Stimulated activated CD8-positive, alpha-beta memory T cell treated with anti-CD3 and anti-CD28 coated beads, Interleukin-12 subunit alpha, Interleukin-12 subunit beta, amount 100 ng/mL, for 24 hours (primary cell): ENCODE measurements at regions not wholly inside any gene's neighbourhood (a gene's known extent, or its start where the extent isn't known, plus 50 kb on each side); places are given as distances from the start of the nearest gene placed in this dataset.
"Not testable (repeated sequence)": the region's sequence is repeated elsewhere in the genome, so short reads cannot be mapped to it uniquely, and the experiment has no call there.

Experiments used
- DNase-seq: peaks from one replicate; pipeline ENCODE4 v3.0.0-alpha.2; 2020; ENCODE audit errors: extremely low read depth

DNA sequence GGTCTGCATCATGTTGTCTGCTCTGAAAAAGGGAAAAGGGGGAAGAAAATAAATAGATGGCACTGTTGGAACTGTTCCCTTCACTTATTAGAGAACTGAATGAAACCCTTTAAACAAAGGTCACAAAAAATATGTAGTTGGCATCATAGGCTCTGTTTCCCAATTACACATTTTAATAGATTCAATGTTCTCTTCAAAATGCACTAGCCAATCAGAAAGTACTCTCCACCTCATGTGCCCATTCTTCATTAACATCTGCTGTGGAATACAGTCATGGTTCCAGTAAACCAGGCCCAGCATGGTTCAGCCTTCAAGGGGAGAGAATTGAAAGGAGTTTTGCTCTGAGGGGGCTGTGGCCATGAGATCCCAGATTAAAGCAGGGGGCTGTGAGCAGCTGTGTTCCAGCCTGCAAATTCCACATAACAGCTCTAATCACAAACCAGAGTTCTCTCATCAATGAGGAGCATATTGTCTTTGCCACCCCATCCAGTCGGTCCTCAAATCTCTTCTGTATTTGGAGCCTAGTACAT, 165.9 kb upstream of the CREB1 start:
- no peak for DNase-seq

DNA sequence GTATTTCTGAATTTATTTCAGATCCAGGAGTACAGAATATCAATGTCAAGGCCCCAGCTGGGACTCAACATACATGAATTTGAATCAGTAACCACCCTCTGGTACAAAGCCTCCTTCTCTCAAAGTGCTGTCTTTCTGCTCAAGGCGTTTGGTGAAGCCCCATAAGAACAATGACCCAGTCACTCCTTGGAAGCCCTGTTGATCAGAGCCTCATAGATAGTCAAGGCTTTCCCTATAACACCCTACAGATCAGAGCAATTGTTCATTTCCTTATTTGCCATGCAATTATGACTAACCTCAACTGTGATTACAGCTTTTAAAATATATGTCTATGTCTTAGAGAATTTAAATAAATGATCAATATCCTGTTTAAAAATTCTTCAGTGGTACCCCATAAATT, 159.1 kb upstream of the CREB1 start:
- no peak for DNase-seq

DNA sequence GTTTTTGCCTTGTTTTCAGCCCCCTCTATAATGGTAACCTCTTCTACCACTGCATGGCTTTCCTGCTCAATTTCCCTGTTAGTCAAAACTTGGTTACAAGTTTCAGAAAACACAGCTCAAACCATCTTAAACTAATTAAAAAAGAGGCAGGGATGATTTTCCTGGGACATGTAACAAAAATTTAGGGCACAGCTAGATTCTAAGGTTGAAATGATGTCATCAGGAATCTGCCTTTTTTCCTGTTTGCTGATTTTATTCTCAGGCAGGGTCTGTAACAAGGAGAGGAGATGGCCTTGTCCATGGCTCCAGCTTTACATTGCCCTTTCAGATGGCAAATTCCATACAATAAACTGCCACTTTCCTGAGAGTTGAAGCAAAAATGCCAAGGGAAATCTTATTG, 157.9 kb upstream of the CREB1 start:
- DNase-seq = no peak

DNA sequence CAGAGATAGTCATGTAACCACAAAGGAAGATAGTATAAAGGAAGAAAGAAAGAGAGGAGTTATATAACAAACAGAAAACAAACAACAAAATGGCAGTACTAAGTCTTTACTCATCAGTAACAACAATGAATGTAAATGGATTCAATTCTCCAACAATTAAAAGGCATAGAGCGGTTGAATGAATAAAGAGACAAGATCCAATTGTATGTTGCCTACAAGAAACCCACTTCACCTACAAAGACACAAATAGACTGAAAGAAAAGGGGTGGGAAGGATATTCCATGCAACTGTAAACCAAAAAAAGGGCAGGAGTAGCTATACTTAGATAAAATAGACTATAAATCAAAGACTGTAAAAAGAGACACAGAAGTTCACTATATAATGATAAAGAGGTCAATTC, 157.3 kb upstream of the CREB1 start:
- no peak for DNase-seq

DNA sequence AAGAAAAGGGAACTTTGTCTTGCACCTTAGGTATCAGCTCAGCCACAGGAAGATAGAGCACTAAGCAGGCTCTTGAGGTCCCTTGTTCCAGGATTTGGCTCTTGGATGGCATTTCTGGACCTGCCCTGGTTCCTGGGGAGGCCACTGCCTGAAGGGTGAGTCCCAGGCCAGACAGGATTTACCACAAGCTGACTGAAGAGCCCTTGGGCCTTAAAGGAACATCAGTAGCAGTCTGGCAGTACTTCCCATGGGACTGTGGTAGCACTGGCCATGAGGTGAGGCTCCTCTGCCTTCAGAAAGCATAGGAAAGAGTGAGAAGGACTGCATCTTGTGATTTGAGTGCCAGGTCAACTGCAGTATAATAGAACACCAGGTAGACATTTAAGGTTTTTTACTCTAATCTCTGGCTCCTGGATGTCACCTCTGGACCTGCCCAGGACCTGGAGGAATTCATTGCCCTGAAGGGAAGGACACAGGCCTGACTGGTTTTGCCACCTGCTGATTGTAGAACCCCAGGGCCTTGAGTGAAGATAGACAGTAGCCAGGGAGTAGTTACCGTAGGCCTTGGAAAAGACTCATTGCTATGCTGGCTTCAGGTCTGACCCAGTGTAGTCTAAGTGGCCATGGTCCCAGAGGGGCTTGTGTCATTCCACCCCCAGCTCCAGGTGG, 154.4 kb upstream of the CREB1 start:
- DNase-seq = no peak

DNA sequence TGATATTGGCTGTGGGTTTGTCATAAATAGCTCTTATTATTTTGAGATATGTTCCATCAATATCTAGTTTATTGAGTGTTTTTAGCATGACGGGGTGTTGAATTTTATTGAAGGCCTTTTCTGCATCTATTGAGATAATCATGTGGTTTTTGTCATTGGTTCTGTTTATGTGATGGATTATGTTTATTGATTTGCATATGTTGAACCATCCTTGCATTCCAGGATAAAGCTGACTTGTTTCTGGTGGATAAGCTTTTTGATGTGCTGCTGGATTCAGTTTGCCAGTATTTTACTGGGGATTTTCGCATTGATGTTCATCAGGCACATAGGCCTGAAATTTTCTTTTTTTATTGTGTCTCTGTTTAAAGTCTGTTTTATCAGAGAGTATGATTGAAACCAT, 151.1 kb upstream of the CREB1 start:
- not testable (repeated sequence) for DNase-seq

DNA sequence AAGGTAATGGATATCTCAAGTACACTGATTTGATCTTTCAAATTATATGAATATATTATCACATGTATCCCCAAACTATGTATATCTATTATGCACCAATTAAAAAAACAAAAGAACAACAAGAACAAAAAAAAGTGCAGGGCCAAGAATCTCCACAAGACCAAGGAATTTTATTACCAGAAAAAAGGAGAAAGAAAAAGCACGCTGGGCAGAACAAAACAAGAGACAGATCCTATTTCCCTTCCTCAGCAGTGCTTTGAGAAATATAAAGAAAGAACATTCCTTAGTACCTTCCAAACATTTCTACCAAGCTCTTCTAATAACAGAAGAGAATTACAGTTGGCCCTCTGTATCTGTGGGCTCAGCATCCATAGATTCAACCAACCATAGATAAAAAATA, 144.7 kb upstream of the CREB1 start:
- DNase-seq = no peak

DNA sequence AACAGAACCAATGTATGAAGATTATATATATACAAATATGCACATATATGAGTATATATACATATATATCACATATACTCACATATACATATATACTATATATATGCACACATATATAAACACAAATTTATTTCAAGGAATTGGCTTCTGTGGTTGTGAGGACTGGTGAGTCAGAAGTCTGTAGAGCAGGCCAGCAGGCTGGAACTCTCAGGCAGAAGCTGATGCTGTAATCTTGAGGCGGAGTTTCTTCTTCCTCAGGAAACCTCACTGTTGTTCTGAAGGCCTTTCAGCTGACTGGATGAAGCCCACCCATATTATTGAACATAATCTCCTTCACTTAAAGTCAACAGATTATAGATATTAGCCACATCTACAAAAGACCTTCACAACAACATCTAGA, 143.9 kb upstream of the CREB1 start:
- DNase-seq = no peak

DNA sequence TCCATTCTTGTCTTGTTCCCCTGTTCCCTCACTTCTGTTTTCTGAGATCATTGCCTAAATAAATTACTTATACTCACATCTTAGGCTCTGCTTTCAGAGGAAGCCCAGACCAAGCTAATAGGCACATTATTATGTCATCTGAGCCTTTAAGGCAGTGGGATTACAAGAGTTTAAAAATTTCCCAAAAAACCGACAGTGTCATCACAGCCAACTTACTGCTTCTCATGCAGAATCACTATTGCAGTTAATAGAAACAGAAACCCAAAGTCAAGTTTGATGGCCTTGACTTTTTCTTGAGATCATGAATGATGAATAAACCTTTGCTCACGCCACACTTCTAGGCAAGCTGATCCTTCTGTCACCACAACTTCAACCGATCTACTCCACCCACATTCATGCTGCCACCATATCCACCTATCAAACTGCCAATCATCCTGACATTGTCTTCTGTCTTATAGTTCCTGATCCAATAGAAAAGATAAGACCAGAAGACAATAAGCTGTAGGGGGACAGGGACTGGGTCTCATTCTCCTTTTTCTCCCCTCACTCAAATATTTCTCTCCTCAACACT, 142.7 kb upstream of the CREB1 start:
- no peak for DNase-seq

DNA sequence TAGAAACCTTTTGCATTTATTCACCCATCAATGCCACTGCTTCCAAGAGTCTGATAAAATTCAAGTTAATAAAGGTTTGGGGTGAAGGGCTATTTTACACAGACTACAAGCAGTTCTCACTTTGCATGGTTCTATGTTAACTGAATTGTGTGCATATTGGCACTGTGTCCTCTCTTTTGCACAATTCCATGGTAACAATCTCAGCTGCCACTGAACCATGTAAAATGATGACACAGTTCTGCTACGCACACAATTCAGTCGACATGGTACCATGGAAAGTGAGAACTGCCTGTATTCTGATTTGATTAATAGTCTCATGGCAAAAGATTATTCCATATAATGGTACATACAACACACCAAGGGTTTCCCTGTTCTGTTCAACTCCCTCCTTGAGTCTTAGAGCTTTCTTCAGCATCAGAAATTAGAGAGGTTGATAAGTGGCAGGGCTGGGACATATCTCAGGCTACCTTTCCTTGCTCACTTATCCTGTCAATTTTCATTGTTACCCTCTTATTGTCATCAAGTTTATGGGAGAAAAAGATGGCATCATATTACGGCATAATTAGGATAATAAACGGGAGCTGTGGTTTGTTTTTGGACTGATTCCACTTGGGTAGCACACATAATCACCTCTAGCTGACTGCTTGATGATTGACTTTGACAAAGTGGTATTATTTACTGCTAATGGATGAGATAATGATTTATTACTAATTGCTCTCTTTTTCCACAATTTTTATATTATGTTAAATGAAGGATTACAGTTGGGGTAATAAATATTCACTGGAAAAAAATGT, 139.3 kb upstream of the CREB1 start:
- DNase-seq = no peak

DNA sequence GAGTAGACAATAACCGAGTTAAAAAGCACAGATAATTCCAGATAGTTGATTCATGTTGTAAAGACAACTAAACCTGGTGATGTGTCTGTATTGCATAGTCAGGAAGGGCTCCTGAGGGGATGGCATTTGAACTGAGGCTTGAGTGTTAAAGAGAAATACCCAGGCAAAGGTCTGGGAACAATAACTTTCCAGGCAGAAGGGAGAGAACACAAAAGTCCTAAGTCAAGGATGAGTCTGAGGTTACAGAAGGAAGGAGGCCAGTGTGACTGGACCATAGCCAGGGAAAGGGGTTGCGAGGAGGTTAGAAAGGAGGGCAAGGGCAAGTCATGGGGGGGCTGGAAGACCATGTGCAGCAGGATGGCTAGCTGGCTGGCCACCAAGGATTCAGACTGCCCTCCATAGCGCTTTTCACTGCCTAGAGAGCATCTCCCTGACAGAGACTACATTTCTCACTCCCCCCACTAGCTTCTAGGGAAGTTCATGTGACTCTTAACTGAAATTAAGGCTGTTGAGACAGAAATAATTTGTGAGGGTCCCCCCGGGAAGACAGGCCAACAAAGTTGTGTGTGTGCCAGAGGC, 135.5 kb upstream of the CREB1 start:
- DNase-seq = no peak

DNA sequence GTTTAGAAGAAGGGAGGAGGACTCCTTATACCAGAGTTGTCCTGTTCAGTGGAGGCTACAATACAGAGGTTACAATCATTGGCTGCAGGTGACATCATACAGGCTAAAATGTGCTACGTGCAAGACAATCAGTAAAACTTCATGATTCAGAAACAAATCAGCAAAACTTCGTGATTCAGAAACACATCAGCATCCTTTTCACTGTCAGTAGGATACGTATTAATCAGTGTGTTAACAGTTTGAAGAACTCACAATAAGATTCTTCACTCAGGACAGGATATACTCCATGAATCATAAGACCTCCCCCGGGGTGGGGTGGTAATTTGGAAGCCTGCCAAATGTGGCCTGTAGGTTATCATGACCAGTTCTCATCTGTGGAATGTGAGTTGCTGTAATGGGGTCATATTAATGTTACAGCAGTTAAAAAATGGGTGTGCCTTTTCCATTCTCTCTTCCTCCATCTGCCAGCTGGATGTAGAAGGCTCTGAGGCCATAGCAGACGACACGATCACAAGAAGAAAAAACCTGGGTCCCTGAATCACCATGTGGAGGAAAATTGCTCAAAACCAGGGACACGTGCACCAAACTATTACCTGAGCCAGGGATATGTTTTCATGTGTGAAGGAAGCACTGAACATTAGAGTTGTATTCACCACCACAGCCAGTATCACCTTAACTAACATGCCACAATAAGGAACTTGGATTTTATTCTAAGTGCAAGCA, 134.8 kb upstream of the CREB1 start:
- DNase-seq = peak; percentile 40

DNA sequence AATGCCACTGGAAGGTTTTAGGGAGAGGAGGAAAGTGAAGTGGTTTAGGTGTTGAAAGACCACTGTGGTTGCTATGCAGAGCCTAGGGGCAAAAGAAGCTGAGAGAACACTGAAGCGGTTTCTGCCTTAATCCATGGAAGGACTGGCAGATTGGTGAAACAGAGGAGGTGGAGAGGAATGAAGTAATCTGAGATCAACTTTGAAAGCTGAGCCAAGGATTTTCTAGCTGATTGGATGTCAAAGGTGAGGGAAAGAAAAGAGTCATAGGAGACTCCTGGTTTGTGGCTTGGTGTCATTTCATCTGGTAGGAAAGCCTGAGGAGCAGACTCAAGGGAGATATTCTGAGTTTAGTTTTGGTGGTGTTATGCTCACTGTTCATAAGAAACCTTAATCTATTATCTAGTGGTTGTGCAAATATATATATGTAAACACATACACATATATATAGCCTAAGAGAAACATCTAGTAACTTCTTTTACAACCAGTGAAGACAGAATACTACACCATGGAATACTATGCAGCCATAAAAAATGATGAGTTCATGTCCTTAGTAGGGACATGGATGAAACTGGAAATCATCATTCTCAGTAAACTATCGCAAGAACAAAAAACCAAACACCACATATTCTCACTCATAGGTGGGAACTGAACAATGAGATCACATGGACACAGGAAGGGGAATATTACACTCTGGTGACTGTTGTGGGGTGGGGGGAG, 134.1 kb upstream of the CREB1 start:
- no peak for DNase-seq

DNA sequence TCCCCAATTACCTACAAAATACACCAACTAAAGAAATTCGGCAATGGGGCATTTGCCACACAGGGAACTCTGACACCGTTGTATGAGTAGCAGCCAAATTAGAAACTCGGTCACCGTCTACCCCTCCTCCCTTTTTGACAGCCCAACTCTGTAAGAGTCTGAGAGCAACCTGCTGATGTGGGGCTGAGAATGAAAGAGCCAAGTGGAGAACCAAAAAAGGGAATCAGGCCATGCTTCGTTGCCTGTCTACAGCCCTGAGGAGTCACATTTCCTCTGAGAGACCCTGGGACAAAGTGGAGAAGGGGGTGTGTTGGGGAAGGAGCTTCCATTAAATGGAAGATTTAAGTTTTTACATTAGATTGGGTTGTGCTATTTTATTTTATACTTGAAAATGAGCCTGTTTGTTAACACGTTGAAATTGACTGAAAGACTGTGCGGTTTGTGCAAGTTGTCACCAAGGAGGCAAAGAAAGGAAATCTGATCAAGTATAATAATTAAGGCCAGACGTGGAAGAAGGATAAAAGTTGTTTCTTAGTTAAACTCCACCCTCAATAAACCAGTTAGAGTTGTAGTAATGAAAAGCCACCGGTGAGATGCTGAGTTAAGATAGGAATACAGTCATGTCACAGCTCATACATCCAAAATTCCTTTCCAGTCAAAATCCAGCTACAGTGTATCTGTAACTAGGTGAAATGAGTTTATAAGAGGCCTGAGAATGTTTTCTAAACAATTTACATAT, 131.7 kb upstream of the CREB1 start:
- no peak for DNase-seq

DNA sequence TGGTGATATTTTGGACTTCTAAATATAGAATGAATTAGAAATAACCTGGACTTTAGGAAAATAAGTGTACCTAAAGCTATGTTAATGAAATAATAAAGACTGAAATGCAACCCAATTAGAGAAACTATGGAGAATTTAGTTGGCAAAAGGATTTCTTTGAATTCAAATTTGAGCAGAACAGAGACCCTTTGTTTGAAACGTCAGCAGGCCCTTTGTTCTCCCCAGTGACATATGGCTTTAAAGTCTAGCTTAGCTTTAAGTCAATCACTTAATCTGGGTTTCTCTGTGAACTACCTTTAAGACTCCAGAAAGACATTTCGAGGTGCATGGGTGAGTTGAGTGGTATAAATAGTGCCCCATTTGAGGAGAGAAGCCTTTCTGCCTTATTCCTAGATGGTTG, 130.5 kb upstream of the CREB1 start:
- DNase-seq = no peak

DNA sequence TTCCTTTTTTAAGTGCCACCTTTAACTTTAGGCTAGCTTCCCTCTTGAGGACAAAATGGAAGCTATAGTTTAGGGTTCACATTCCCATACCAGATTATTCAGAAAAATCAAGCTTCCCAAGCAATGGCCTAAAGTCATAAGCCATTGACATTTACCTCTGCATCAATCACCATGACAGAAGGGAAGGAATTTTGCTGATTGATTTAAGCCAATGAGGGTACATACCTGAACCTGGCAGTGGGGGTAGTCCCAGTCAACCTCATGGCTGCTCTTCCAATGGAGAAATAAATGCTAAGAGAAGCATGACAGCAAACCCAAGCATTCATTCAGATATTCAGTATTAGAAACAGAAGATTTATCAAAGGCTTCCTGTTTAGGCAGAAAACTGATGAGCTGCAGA, 128.4 kb upstream of the CREB1 start:
- DNase-seq = no peak

DNA sequence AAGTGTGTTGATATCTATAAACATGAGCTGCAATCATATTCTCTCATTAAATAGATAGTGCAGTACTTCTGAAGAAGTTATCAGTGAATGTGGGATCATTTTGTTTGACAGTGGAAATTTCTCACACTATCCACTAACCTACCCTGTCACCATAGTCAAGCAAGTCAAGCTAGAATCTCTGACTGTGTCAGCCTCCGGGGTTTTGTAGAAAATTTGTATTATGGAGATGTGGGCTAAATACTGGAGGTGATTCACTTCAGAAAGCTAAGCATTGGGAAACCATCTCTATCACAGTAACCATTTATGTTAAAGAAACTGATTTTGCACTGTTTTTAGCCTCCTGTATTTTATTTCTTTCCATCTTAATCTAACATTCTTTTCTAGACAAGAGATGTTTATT, 126.6 kb upstream of the CREB1 start:
- DNase-seq = no peak

DNA sequence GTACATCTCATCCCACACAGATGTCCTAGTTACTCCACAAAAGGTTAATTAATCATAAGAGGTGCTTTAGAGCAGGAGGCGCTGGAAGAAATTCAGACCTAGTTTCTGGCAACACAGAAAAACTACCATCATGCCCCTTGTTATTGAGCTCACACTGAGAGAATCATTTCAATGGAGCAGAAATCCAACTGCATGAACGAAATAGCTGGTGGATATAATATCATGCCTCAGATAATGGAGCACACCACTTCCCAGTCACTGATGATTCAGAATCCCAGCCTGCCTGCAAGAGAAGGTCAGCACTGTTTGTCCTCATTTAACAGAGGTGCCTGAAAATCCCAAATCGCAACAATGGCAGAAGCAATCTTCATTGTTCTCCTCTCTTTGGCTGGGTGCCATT, 125.8 kb upstream of the CREB1 start:
- DNase-seq = no peak

DNA sequence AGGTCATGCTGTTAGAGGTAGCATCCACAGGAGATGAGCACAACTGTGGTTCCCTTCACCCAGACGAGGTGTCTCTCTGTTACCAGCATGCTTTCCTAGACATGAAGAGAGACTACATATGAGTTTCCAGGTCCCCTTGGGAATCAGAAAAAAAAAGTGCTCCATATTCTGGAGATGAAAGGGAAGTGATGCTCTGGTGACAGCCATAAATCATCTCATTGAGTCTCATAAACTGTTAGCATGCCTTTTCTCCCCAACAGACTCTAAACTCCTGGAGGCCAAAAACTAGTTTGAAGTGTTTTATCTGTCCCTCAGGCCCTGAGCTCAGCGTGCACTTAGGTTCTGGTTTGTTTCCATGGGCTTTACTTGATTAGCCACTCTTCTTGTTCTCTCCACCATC, 124.6 kb upstream of the CREB1 start:
- no peak for DNase-seq

DNA sequence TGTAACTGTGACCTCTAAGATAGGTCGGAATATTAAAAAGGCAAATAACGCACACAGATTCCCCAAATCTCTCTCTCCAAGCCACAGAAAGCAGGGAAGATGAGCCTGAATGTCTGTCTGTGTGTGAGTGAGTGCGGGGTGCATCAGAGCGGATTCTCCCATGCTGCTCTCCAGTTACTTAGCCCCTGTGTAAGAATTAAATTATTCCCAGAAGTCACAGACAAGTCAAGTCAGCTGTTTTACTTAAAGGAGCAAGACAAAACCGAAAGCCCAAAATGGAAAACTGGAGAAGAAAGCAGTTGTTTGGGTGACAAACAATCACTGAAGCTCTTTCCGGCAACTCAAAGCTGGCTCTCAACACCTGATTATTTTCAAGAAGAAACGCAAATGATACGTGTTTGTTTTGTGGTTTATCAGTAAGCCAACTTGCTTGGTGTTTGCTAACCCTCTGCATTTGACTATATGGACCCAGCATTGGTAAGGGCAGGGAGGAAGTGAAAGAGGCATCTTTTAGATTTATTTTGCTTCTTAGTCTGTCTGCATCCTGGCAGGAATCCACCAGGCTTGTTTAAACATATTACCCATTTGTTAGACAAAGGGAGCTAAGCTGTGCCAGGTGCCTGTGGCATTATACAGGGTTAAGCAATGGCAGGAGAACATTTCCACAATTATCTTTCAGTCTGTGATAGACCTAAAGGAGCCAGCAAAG, 121.5 kb upstream of the CREB1 start:
- no peak for DNase-seq
